ENCODE measurements at regions not wholly inside any gene's neighbourhood (a gene's known extent, or its start where the extent isn't known, plus 50 kb on each side); places are given as distances from the start of the nearest gene placed in this dataset.

GRCh38 chr19:34837262-34837661, 64.2 kb upstream of the ZNF599 start:
- Histone ChIP-seq H4K20me1 (ENCODE audit: control insufficient read depth, extremely low read depth, insufficient read depth, low read length) (no peaks in the 10 kb centered on the region), H3K27me3 (ENCODE audit: control insufficient read depth, insufficient read depth, low read length) (no peaks in the 10 kb centered on the region), H3K4me1 (ENCODE audit: control insufficient read depth, extremely low read depth, insufficient read depth, low read length) (no peaks in the 10 kb centered on the region), H3K36me3 (ENCODE audit: control insufficient read depth, insufficient read depth, low read length) (no peaks in the 10 kb centered on the region), H3K4me3 (replicated peaks in 1 of 4; ENCODE audit: control extremely low read depth in 1 of 4, insufficient read depth in 1 of 4, low read depth in 3 of 4, low read length in 4 of 4) (no peak overlapping the region), H3K27ac (ENCODE audit: insufficient read depth, low read length) (no peak overlapping the region), H3K9me3 (ENCODE audit: control insufficient read depth, insufficient read depth, low read depth, low read length) (no peaks in the 10 kb centered on the region), H3K9ac (ENCODE audit: insufficient read depth, low read length) (no peak overlapping the region), H3K4me2 (ENCODE audit: extremely low read depth, insufficient read depth, low read length) (no peak overlapping the region), H3K79me2 (ENCODE audit: control insufficient read depth, insufficient read depth, low read length) (no peaks in the 10 kb centered on the region), H2AFZ (ENCODE audit: low read length) (no peak overlapping the region)
- TF ChIP-seq EZH2 (IDR thresholded peaks at IDR 0.05; ENCODE audit: low read length, missing control alignments) (no peak), CTCF (conservative IDR thresholded peaks at IDR 0.05 in 1 of 2, IDR thresholded peaks at IDR 0.05 in 1 of 2; ENCODE audit: low read depth in 1 of 2, low read length in 2 of 2) (no peak)
- no peak for DNase-seq (ENCODE audit: low read depth in 2 of 2)

- no peak for TF ChIP-seq CTCF (conservative IDR thresholded peaks at IDR 0.05 in 1 of 2, IDR thresholded peaks at IDR 0.05 in 1 of 2; ENCODE audit: low read depth in 1 of 2, low read length in 2 of 2)
- TF ChIP-seq EZH2 (IDR thresholded peaks at IDR 0.05; ENCODE audit: low read length, missing control alignments): no peak
- Histone ChIP-seq H3K27me3 (ENCODE audit: control insufficient read depth, insufficient read depth, low read length) (no peaks in the 10 kb centered on the region), H3K9ac (ENCODE audit: insufficient read depth, low read length) (no peak overlapping the region), H3K9me3 (ENCODE audit: control insufficient read depth, insufficient read depth, low read depth, low read length) (no peaks in the 10 kb centered on the region), H3K36me3 (ENCODE audit: control insufficient read depth, insufficient read depth, low read length) (no peaks in the 10 kb centered on the region), H3K4me2 (ENCODE audit: extremely low read depth, insufficient read depth, low read length) (no peak overlapping the region), H3K79me2 (ENCODE audit: control insufficient read depth, insufficient read depth, low read length) (no peaks in the 10 kb centered on the region), H4K20me1 (ENCODE audit: control insufficient read depth, extremely low read depth, insufficient read depth, low read length) (no peaks in the 10 kb centered on the region), H2AFZ (ENCODE audit: low read length) (no peak overlapping the region), H3K4me3 (replicated peaks in 1 of 4; ENCODE audit: control extremely low read depth in 1 of 4, insufficient read depth in 1 of 4, low read depth in 3 of 4, low read length in 4 of 4) (no peak overlapping the region), H3K4me1 (ENCODE audit: control insufficient read depth, extremely low read depth, insufficient read depth, low read length) (no peaks in the 10 kb centered on the region), H3K27ac (ENCODE audit: insufficient read depth, low read length) (no peak overlapping the region)
- no peak for DNase-seq (ENCODE audit: low read depth in 2 of 2)
Measured at GRCh38 chr19:34835631-34836351, 62.8 kb upstream of the ZNF599 start.

- no peaks in the 10 kb centered on the region for H3K4me1 ChIP-seq (ENCODE audit: control insufficient read depth, extremely low read depth, insufficient read depth, low read length)
- no peak overlapping the region for H3K4me2 ChIP-seq (ENCODE audit: extremely low read depth, insufficient read depth, low read length)
- H2AFZ ChIP-seq (ENCODE audit: low read length): no peak overlapping the region
- H4K20me1 ChIP-seq (ENCODE audit: control insufficient read depth, extremely low read depth, insufficient read depth, low read length): no peaks in the 10 kb centered on the region
- H3K9me3 ChIP-seq (ENCODE audit: control insufficient read depth, insufficient read depth, low read depth, low read length): no peaks in the 10 kb centered on the region
- no peak overlapping the region for H3K4me3 ChIP-seq (replicated peaks in 1 of 4; ENCODE audit: control extremely low read depth in 1 of 4, insufficient read depth in 1 of 4, low read depth in 3 of 4, low read length in 4 of 4)
- no peak overlapping the region for H3K27ac ChIP-seq (ENCODE audit: insufficient read depth, low read length)
- no peak overlapping the region for H3K9ac ChIP-seq (ENCODE audit: insufficient read depth, low read length)
- no peaks in the 10 kb centered on the region for H3K27me3 ChIP-seq (ENCODE audit: control insufficient read depth, insufficient read depth, low read length)
- H3K79me2 ChIP-seq (ENCODE audit: control insufficient read depth, insufficient read depth, low read length): no peaks in the 10 kb centered on the region
- H3K36me3 ChIP-seq (ENCODE audit: control insufficient read depth, insufficient read depth, low read length): no peaks in the 10 kb centered on the region
- no peak for DNase-seq (ENCODE audit: low read depth in 2 of 2)
- TF ChIP-seq EZH2 (IDR thresholded peaks at IDR 0.05; ENCODE audit: low read length, missing control alignments) (no peak), CTCF (conservative IDR thresholded peaks at IDR 0.05 in 1 of 2, IDR thresholded peaks at IDR 0.05 in 1 of 2; ENCODE audit: low read depth in 1 of 2, low read length in 2 of 2) (no peak)
Measured at GRCh38 chr19:34834472-34835061, 61.6 kb upstream of the ZNF599 start.

Data from fibroblast of lung (primary cell).